ENCODE measurements at regions not wholly inside any gene's neighbourhood (a gene's known extent, or its start where the extent isn't known, plus 50 kb on each side); places are given as distances from the start of the nearest gene placed in this dataset.

DNA sequence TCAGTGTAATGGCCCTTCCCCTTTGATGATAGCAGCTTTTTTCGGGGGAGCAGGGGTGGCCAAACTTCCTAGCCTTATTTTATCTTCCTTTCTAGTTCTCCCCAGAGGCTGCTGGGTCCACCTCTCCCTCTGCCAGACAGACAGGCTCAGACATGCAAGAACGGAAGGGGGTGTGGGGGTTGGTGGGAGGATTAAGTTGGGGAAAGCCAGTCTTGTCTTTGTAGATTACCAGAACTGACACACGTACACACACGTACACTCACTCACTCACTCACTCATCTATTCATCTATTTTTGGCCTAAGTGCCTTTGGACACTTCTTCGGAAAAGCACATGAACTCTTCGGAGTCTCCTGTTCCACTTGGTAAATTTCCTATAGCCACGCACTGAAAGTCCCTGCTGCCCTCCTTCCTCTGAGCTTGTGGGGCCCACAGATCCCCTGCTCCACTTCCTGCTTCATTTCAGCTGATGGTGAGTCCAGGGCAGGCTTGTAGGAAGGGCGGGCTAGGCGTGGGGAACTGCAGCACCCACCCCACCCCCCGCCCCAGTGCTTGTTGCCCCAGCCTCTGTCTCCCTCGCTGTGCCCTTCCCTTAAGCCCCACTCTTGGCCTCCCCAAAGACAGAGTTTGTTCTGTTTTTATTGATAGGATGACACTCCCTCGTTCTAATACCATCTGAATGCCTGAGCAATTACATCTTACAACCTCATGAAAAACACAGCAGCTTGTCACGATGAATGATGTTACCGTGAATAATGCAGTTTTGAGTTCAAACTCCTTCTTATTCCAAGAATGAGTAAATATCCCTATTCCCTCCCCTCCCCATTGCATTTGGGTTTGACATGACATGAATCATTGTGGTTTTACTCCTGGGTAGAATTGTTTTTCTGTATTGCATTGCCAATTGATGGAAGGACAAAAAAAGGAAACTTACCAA is 60.7 kb upstream of the ATP5PO start:
- Histone ChIP-seq H2AFZ (ENCODE audit: control insufficient read depth, low read depth, low read length) (peak overlapping the region; percentile 15), H4K20me1 (ENCODE audit: control insufficient read depth, insufficient read depth) (no peaks in the 10 kb centered on the region), H3K9me3 (replicated peaks; ENCODE audit: control insufficient read depth, insufficient read depth, low read length) (no peaks in the 10 kb centered on the region; the same call in 2 of the 3 replicates), H3K36me3 (ENCODE audit: control insufficient read depth in 2 of 2, insufficient read depth in 2 of 2, low read length in 1 of 2) (no peaks in the 10 kb centered on the region), H3K27me3 (replicated peaks in 1 of 2; ENCODE audit: control insufficient read depth in 2 of 2, insufficient read depth in 2 of 2, low read length in 1 of 2) (no peaks in the 10 kb centered on the region), H3K27ac (ENCODE audit: control insufficient read depth, insufficient read depth) (peak overlapping the region; percentile 99), H3K9ac (ENCODE audit: control insufficient read depth, insufficient read depth, low read length) (peak overlapping the region; percentile 76), H3K4me3 (peak overlapping the region; percentile 51; the same call in 1 of the 2 replicates), H3K79me2 (ENCODE audit: control insufficient read depth, insufficient read depth, low read length) (no peaks in the 10 kb centered on the region), H3K4me2 (ENCODE audit: control insufficient read depth, insufficient read depth) (peak overlapping the region; percentile 89), H3K4me1 (ENCODE audit: control insufficient read depth, insufficient read depth, low read length) (peaks cover 27% of the 10 kb centered on the region)
- peak; percentile 71 for ATAC-seq
- ChIA-PET RAD21 (ENCODE audit: unreplicated experiment) (interaction anchor here (0.7 to 14.7 kb wide), 16 partner anchors 8 to 371 kb away, joined by 3 to 182 read pairs (median 6); no protein-coding TSS in a partner anchor), CTCF (interaction anchor here (1.0 to 4.8 kb wide), 13 partner anchors 13 to 116 kb away, joined by 3 to 24 read pairs (median 4); no protein-coding TSS in a partner anchor), SMC1A (ENCODE audit: uncharacterized antibody, unreplicated experiment) (interaction anchor here (0.7 to 16.4 kb wide), 18 partner anchors 8 to 373 kb away, joined by 3 to 290 read pairs (median 4); no protein-coding TSS in a partner anchor), POLR2A (interaction anchor here (0.6 to 5.2 kb wide), 13 partner anchors 15 to 666 kb away, joined by 3 to 57 read pairs (median 3); no protein-coding TSS in a partner anchor)
- intact Hi-C loops (cut with micrococcal nuclease; ENCODE audit: unreplicated experiment) (loop anchor here (2.0 kb wide), 2 partner anchors 52 to 100 kb away; no protein-coding TSS in a partner anchor), in situ Hi-C loops (cut with MboI) (no loop called here)
- DNase-seq (ENCODE audit: low read depth, low spot score): peak; percentile 90
- TSS peak; percentile 85 for BruUV-seq (replicated peaks)
- peak; percentile 82 for FAIRE-seq
- 0% methylated on average over 14 of the region's 14 CpGs for WGBS (ENCODE audit: insufficient coverage, insufficient replicate concordance, low lambda C conversion rate, missing lambda C conversion rate)
- TF ChIP-seq RAD51 (IDR thresholded peaks at IDR 0.05) (no peak), IKZF1 (conservative IDR thresholded peaks at IDR 0.05) (peak; percentile 75), MTA2 (IDR thresholded peaks at IDR 0.05; ENCODE audit: low read depth) (peak; percentile 43), JUND (IDR thresholded peaks at IDR 0.05; ENCODE audit: low read depth, low read length) (no peak), STAT3 (IDR thresholded peaks at IDR 0.05; ENCODE audit: low read depth, low read length) (0 out of 2 replicates have a peak, but pooled peaks have one; percentile 76), ZNF24 (IDR thresholded peaks at IDR 0.05) (peak; percentile 69; the same call in 1 of the 2 replicates), CBFB (IDR thresholded peaks at IDR 0.05; ENCODE audit: low read depth) (0 out of 2 replicates have a peak, but pooled peaks have one; percentile 18), NKRF (conservative IDR thresholded peaks at IDR 0.05) (peak; percentile 19; the same call in 1 of the 2 replicates), CBX5 (IDR thresholded peaks at IDR 0.05; ENCODE audit: low read depth) (no peak), TAF1 (IDR thresholded peaks at IDR 0.05; ENCODE audit: borderline replicate concordance, low read depth, low read length) (peak; percentile 47; the same call in 1 of the 2 replicates), PAX8 (IDR thresholded peaks at IDR 0.05) (peak; percentile 30; the same call in 1 of the 2 replicates), SMC3 (IDR thresholded peaks at IDR 0.05; ENCODE audit: borderline replicate concordance, low read length) (peak; percentile 20; the same call in 1 of the 2 replicates), FOXM1 (IDR thresholded peaks at IDR 0.05; ENCODE audit: low read depth, low read length) (no peak), EGR1 (IDR thresholded peaks at IDR 0.05; ENCODE audit: borderline replicate concordance in 1 of 2, low read depth in 2 of 2, low read length in 2 of 2) (peak in 1 of 2 experiments; percentile 68; a peak in 1 of 3 replicates), IKZF2 (IDR thresholded peaks at IDR 0.05) (no peak; a peak in 4 of 4 replicates), FOXK2 (IDR thresholded peaks at IDR 0.05) (no peak), MEF2A (IDR thresholded peaks at IDR 0.05; ENCODE audit: insufficient read depth, low read depth, low read length) (no peak), HCFC1 (IDR thresholded peaks at IDR 0.05; ENCODE audit: low read length) (no peak)
- TF ChIP-seq, protein P1, sequence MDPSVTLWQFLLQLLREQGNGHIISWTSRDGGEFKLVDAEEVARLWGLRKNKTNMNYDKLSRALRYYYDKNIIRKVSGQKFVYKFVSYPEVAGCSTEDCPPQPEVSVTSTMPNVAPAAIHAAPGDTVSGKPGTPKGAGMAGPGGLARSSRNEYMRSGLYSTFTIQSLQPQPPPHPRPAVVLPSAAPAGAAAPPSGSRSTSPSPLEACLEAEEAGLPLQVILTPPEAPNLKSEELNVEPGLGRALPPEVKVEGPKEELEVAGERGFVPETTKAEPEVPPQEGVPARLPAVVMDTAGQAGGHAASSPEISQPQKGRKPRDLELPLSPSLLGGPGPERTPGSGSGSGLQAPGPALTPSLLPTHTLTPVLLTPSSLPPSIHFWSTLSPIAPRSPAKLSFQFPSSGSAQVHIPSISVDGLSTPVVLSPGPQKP (IDR thresholded peaks at IDR 0.05; ENCODE audit: low read depth, low read length): 0 out of 2 replicates have a peak, but pooled peaks have one; percentile 42

Data from GM12878 (cell line).